ENCODE measurements at regions not wholly inside any gene's neighbourhood (a gene's known extent, or its start where the extent isn't known, plus 50 kb on each side); places are given as distances from the start of the nearest gene placed in this dataset.

GRCh38 chr15:77768521-77769078 is 135.9 kb upstream of the LINGO1 start:
- Histone ChIP-seq H3K4me1 (ENCODE audit: control insufficient read depth in 2 of 3, insufficient read depth in 2 of 3, low read depth in 1 of 3, low read length in 3 of 3) (no peaks in the 10 kb centered on the region), H3K27me3 (ENCODE audit: control insufficient read depth, insufficient read depth, low read length) (no peaks in the 10 kb centered on the region), H3K9ac (ENCODE audit: low read length in 3 of 3) (no peak overlapping the region), H3K36me3 (ENCODE audit: control insufficient read depth in 2 of 3, insufficient read depth in 3 of 3, low read length in 3 of 3) (no peaks in the 10 kb centered on the region), H3K9me3 (ENCODE audit: control insufficient read depth in 2 of 3, insufficient read depth in 1 of 3, low read length in 3 of 3) (no peaks in the 10 kb centered on the region), H3K4me3 (ENCODE audit: low read length in 3 of 3) (no peak overlapping the region), H3K27ac (ENCODE audit: low read depth in 2 of 2, low read length in 2 of 2) (no peak overlapping the region)
- FAIRE-seq: no peak
- DNase-seq: no peak
- intact Hi-C loops (cut with DNase I): no loop called here
- TF ChIP-seq CTCF (IDR thresholded peaks at IDR 0.05; ENCODE audit: borderline replicate concordance, extremely low read depth, insufficient read depth): no peak

GRCh38 chr15:77768107-77768506 is 135.4 kb upstream of the LINGO1 start:
- H3K9ac ChIP-seq (ENCODE audit: low read length in 3 of 3): no peak overlapping the region
- TF ChIP-seq CTCF (IDR thresholded peaks at IDR 0.05; ENCODE audit: borderline replicate concordance, extremely low read depth, insufficient read depth): no peak
- no peak overlapping the region for H3K4me3 ChIP-seq (ENCODE audit: low read length in 3 of 3)
- H3K9me3 ChIP-seq (ENCODE audit: control insufficient read depth in 2 of 3, insufficient read depth in 1 of 3, low read length in 3 of 3): no peaks in the 10 kb centered on the region
- no peaks in the 10 kb centered on the region for H3K4me1 ChIP-seq (ENCODE audit: control insufficient read depth in 2 of 3, insufficient read depth in 2 of 3, low read depth in 1 of 3, low read length in 3 of 3)
- intact Hi-C loops (cut with DNase I): no loop called here
- no peaks in the 10 kb centered on the region for H3K36me3 ChIP-seq (ENCODE audit: control insufficient read depth in 2 of 3, insufficient read depth in 3 of 3, low read length in 3 of 3)
- no peak for DNase-seq
- H3K27ac ChIP-seq (ENCODE audit: low read depth in 2 of 2, low read length in 2 of 2): no peak overlapping the region
- no peaks in the 10 kb centered on the region for H3K27me3 ChIP-seq (ENCODE audit: control insufficient read depth, insufficient read depth, low read length)
- no peak for FAIRE-seq

- FAIRE-seq (no peak), DNase-seq (no peak)
- Histone ChIP-seq H3K36me3 (ENCODE audit: control insufficient read depth in 2 of 3, insufficient read depth in 3 of 3, low read length in 3 of 3) (no peaks in the 10 kb centered on the region), H3K9ac (ENCODE audit: low read length in 3 of 3) (no peak overlapping the region), H3K4me1 (ENCODE audit: control insufficient read depth in 2 of 3, insufficient read depth in 2 of 3, low read depth in 1 of 3, low read length in 3 of 3) (no peaks in the 10 kb centered on the region), H3K27ac (ENCODE audit: low read depth in 2 of 2, low read length in 2 of 2) (no peak overlapping the region), H3K4me3 (ENCODE audit: low read length in 3 of 3) (no peak overlapping the region), H3K27me3 (ENCODE audit: control insufficient read depth, insufficient read depth, low read length) (no peaks in the 10 kb centered on the region), H3K9me3 (ENCODE audit: control insufficient read depth in 2 of 3, insufficient read depth in 1 of 3, low read length in 3 of 3) (no peaks in the 10 kb centered on the region)
- intact Hi-C loops (cut with DNase I): no loop called here
- no peak for TF ChIP-seq CTCF (IDR thresholded peaks at IDR 0.05; ENCODE audit: borderline replicate concordance, extremely low read depth, insufficient read depth)
Measured at GRCh38 chr15:77764095-77764494, 131.4 kb upstream of the LINGO1 start.

GRCh38 chr15:77762747-77763355 is 130.1 kb upstream of the LINGO1 start:
- FAIRE-seq (no peak), DNase-seq (no peak)
- Histone ChIP-seq H3K27me3 (ENCODE audit: control insufficient read depth, insufficient read depth, low read length) (no peaks in the 10 kb centered on the region), H3K4me1 (ENCODE audit: control insufficient read depth in 2 of 3, insufficient read depth in 2 of 3, low read depth in 1 of 3, low read length in 3 of 3) (no peaks in the 10 kb centered on the region), H3K4me3 (ENCODE audit: low read length in 3 of 3) (no peak overlapping the region), H3K9ac (ENCODE audit: low read length in 3 of 3) (no peak overlapping the region), H3K9me3 (ENCODE audit: control insufficient read depth in 2 of 3, insufficient read depth in 1 of 3, low read length in 3 of 3) (no peaks in the 10 kb centered on the region), H3K36me3 (ENCODE audit: control insufficient read depth in 2 of 3, insufficient read depth in 3 of 3, low read length in 3 of 3) (no peaks in the 10 kb centered on the region), H3K27ac (ENCODE audit: low read depth in 2 of 2, low read length in 2 of 2) (no peak overlapping the region)
- TF ChIP-seq CTCF (IDR thresholded peaks at IDR 0.05; ENCODE audit: borderline replicate concordance, extremely low read depth, insufficient read depth): no peak
- intact Hi-C loops (cut with DNase I): no loop called here

Measured in kidney (tissue), 13 donors.